ACC112 (cell line): ENCODE measurements at regions not wholly inside any gene's neighbourhood (a gene's known extent, or its start where the extent isn't known, plus 50 kb on each side); places are given as distances from the start of the nearest gene placed in this dataset.

Experiments
- H2AFZ ChIP-seq: fragments of 200-600 bp; sonication (generic); one replicate; pipeline ENCODE4 v1.6.0; 2017; ENCODE audit warnings: antibody characterized with exemption, low read length; ENCODE audit not compliant: unreplicated experiment
- H3K27ac ChIP-seq: fragments of 200-600 bp; sonication (generic); 2 replicates; pipeline ENCODE4 v1.5.1; 2014; ENCODE audit warnings: low read depth, mild to moderate bottlenecking, antibody characterized with exemption, low read length, moderate library complexity
- H3K27me3 ChIP-seq: fragments of 200-600 bp; sonication (generic); 2 replicates; pipeline ENCODE4 v1.6.1; 2014; ENCODE audit warnings: mild to moderate bottlenecking, antibody characterized with exemption, low read length, moderate library complexity, mixed read lengths; ENCODE audit not compliant: insufficient read depth
- H3K36me3 ChIP-seq: fragments of 200-600 bp; sonication (generic); 2 replicates; pipeline ENCODE4 v1.6.1; 2016; ENCODE audit warnings: mild to moderate bottlenecking, antibody characterized with exemption, low read length, moderate library complexity, mixed read lengths; ENCODE audit not compliant: insufficient read depth
- H3K4me1 ChIP-seq: fragments of 200-600 bp; sonication (generic); one replicate; pipeline ENCODE4 v1.6.1; 2016; ENCODE audit warnings: low read length, mixed read lengths; ENCODE audit not compliant: insufficient read depth, unreplicated experiment, control insufficient read depth
- H3K4me3 ChIP-seq: fragments of 200-600 bp; sonication (generic); 2 replicates; pipeline ENCODE4 v1.5.1; 2014; ENCODE audit warnings: mild to moderate bottlenecking, low read depth, low read length
- H3K79me2 ChIP-seq: fragments of 200-600 bp; sonication (generic); one replicate; pipeline ENCODE4 v1.6.0; 2016; ENCODE audit warnings: low read length; ENCODE audit not compliant: control insufficient read depth, unreplicated experiment, insufficient read depth

DNA sequence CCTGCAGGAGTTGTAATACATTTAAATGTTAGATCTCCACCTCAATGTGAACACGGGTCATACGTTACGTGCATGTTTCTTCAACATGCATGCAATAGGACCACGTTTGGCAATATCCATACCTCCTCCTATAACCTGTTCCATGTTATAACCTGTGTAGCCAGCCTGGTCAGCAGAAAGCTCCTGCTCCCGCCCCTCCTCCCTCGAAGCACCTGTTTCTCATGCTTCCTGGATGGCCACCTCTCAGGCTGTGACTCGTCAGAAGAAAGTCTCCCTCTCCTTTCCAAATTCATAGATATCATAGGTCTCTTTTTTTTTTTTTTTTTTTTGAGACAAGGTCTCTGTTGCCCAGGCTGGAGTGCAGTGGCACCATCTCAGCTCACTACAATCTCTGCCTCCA is 96.5 kb downstream of the HMX1 start:
- no peaks in the 10 kb centered on the region for H3K79me2 ChIP-seq
- no peak overlapping the region for H3K4me3 ChIP-seq
- no peak overlapping the region for H2AFZ ChIP-seq
- H3K27me3 ChIP-seq = no peaks in the 10 kb centered on the region
- no peak overlapping the region for H3K27ac ChIP-seq
- H3K4me1 ChIP-seq = no peaks in the 10 kb centered on the region
- no peaks in the 10 kb centered on the region for H3K36me3 ChIP-seq

DNA sequence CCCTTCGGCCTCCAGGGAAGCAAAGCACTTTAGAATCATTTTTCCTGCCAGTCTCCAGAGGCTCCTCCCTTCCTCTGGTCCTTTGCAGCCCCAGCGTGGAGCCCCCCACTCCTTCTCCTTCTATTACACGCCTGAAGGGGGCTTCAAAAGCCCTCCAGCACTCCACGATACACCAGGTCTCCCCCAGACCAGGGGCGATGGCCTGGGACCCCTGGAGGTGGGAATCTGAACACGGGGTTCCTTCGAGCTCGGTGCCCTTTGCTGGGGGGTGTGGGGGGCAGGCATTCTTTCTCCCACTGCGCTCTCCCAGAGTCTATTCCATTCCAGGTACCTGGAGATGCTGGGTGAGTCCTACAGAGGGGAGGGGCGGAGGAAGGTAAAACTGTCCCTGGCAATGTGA is 97.6 kb downstream of the HMX1 start:
- no peaks in the 10 kb centered on the region for H3K4me1 ChIP-seq
- no peaks in the 10 kb centered on the region for H3K27me3 ChIP-seq
- H3K27ac ChIP-seq = no peak overlapping the region
- no peaks in the 10 kb centered on the region for H3K79me2 ChIP-seq
- no peak overlapping the region for H2AFZ ChIP-seq
- no peaks in the 10 kb centered on the region for H3K36me3 ChIP-seq
- no peak overlapping the region for H3K4me3 ChIP-seq

DNA sequence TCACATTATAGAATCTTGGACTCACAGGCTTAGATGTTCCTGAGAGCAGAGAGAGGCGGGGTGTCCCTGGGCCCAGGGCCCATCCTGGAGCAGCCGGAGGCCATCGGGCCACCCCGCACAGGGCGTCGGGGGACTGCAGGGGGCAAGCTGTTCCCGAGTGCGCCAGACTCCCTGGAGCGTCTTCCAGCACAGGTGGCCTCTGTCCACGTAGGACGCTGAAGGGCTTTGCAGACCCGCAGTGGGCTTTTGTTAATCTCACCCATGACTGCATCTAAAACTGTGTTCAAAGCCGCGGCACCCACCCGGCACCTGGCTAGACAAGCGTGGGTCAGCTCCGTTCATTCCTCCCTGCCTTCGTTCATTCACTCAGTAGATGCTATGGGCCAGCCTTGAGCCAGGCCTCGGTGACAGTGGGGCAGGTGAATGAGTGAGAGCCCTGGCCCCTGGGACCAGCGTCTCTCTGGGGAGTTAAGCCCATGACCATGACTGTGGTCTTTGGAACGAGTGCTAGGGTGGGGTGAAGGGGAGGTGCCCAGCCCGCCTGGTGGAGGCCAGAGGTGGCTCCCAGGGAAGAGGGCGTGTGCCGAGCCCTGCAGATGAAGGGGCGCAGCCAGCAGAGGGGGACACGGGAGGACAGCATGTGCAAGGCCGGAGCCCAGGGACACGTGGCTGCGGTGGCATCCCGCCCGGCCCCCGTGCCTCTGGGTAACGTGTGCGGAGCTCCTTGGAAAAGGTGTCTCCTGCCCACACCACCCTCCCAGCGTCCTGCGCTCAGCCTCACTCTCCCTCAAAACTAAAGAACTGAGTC is 98.3 kb downstream of the HMX1 start:
- no peak overlapping the region for H3K27ac ChIP-seq
- H3K27me3 ChIP-seq = no peaks in the 10 kb centered on the region
- no peaks in the 10 kb centered on the region for H3K4me1 ChIP-seq
- H3K4me3 ChIP-seq = no peak overlapping the region
- H2AFZ ChIP-seq = no peak overlapping the region
- H3K79me2 ChIP-seq = no peaks in the 10 kb centered on the region
- H3K36me3 ChIP-seq = no peaks in the 10 kb centered on the region

DNA sequence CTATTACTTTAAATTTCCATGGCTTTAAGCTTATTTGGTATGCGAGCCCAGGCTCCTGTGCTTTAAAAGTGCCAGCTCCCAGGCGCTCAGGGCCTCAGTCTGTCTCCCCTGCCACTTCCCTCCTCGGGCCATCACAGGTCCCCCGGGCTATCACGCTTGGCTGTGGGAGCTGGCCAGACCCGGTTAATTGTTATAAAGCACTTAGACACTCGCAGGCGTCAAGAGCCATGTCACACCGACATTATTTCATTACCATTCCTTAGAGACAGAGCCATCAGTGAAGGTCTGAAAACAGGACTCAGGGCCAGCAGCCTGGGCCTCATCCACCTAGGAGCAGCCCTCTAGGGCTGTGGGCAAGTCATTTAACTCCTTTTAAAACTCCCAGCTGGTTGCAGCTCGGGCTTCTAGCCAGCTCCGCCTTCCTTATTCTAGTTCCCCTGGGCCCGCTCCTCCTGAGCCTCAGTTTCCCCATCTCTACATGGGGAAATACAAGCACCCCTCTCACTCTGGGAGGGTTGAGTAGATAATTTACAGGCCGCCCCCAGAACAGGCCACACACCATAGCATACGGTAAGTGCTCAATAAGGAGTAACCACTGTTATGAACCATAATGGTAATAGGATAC is 99.0 kb downstream of the HMX1 start:
- Histone ChIP-seq H3K27ac (no peak overlapping the region), H3K4me1 (no peaks in the 10 kb centered on the region), H2AFZ (no peak overlapping the region), H3K36me3 (no peaks in the 10 kb centered on the region), H3K79me2 (no peaks in the 10 kb centered on the region), H3K27me3 (no peaks in the 10 kb centered on the region), H3K4me3 (no peak overlapping the region)

DNA sequence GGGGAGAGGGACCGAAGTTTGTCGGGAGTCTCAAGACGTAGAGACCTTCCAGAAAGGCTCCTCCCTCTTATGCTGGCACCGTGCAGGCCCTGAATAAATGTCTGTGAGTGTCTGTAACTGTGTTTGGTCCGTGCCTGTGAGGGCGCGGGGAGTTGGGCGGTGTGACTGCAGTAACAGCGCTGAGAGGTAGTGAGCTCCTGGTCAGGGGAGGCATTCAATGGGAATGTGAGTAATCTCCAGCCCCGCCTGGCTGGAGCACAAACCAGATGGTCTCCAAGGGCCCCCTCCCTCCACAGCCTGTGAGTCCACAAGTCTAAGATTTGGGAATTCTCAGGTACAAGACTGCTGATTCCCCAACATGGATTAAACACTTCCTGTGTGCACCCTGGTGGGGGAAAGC is 100.0 kb downstream of the HMX1 start:
- H3K4me3 ChIP-seq = no peak overlapping the region
- H3K36me3 ChIP-seq = no peaks in the 10 kb centered on the region
- H3K27me3 ChIP-seq = no peaks in the 10 kb centered on the region
- H3K4me1 ChIP-seq = no peaks in the 10 kb centered on the region
- H2AFZ ChIP-seq = no peak overlapping the region
- no peak overlapping the region for H3K27ac ChIP-seq
- no peaks in the 10 kb centered on the region for H3K79me2 ChIP-seq

DNA sequence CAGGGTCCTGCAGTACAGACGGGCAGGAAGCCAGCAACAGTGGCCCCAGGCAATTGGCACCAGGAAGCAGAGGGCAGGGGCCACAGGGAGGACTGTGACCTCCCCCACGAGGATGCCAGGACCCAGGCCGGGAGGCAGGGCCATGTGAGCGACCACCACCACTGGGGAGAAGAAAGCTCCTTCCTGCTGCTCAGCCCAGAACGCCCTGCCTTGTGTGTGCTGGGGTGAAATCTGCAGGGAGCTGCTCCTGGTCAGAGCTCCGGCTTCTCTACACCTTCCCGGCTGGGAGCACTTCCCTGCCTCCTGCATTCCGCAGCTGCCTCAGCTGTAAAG is 100.4 kb downstream of the HMX1 start:
- Histone ChIP-seq H2AFZ (no peak overlapping the region), H3K27ac (no peak overlapping the region), H3K36me3 (no peaks in the 10 kb centered on the region), H3K79me2 (no peaks in the 10 kb centered on the region), H3K27me3 (no peaks in the 10 kb centered on the region), H3K4me1 (no peaks in the 10 kb centered on the region), H3K4me3 (no peak overlapping the region)

DNA sequence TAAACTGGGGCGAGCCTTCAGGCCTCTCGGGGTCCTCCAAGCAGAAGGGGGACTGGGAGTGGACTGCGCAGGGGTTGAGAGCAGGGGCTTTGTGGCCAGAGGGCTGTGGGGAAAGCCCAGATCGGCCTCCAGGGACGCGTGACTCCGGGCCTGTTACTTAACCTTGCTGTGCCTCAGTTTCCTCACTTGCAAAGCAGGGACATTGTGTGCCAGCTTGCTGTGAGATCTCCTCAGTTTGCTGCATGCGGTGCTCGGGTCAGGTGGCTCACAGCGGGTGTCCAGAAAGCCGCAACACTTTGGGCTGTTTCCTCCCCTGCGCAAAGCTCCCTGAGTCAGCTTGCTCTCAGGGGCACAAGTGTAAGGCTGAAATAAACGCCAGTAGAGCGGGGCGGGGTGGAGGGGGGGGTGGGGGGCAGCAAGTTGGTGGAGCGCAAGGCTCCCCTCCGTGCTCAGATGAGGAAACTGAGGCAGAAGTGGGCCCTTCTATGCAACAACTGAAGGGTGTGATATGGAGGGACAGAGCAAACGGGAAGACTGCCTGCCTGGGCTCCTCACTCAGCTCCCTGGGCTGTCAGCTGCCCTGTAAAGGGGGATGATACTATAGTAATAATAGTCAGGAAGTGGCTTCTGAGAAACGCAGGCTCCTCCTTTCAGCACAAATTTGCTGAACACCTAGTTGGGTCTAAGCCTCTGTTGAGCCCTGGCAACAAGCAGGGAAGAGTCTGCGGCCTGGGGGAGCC is 101.0 kb downstream of the HMX1 start:
- Histone ChIP-seq H3K4me1 (no peaks in the 10 kb centered on the region), H3K36me3 (no peaks in the 10 kb centered on the region), H2AFZ (no peak overlapping the region), H3K27ac (no peak overlapping the region), H3K79me2 (no peaks in the 10 kb centered on the region), H3K4me3 (no peak overlapping the region), H3K27me3 (no peaks in the 10 kb centered on the region)

DNA sequence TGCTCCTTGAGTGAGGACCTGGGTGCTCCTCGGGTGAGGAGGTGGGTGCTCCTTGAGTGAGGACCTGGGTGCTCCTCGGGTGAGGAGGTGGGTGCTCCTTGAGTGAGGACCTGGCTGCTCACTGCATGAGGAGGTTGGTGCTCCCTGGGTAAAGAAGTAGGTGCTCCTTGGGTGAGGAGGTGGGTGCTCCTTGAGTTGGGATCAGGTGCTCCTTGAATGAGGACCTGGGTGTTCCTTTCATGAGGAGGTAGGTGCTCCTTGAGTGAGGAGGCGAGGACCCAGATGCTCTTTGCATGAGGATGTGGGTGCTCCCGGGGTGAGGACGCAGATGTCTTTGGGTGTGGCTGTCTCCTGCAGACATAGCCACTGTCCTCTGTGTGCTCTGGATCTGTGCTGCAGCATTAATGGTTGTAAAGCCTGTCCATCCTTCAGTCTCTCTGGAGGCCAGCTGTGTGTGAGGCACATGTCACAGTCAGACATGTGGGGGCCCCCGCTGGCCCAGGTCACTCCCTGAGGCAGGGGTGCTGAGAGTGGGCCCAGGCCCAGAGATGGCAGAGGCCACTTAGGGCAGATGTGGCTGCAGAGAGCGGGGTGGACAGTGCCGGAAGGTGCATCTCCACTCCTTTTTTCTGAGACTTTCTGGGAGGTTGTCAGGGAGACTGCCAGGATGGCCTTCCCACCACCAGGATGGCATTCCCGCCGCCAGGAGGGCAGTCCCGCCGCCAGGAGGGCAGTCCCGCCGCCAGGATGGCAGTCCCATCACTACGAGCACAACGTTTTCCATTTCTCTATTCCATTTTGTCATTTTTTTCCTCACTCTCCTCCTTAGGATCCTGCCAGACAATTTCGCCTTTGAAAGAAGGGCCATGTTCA is 101.8 kb downstream of the HMX1 start:
- no peaks in the 10 kb centered on the region for H3K4me1 ChIP-seq
- H3K79me2 ChIP-seq = no peaks in the 10 kb centered on the region
- no peak overlapping the region for H3K4me3 ChIP-seq
- H3K36me3 ChIP-seq = no peaks in the 10 kb centered on the region
- no peak overlapping the region for H3K27ac ChIP-seq
- no peaks in the 10 kb centered on the region for H3K27me3 ChIP-seq
- no peak overlapping the region for H2AFZ ChIP-seq

DNA sequence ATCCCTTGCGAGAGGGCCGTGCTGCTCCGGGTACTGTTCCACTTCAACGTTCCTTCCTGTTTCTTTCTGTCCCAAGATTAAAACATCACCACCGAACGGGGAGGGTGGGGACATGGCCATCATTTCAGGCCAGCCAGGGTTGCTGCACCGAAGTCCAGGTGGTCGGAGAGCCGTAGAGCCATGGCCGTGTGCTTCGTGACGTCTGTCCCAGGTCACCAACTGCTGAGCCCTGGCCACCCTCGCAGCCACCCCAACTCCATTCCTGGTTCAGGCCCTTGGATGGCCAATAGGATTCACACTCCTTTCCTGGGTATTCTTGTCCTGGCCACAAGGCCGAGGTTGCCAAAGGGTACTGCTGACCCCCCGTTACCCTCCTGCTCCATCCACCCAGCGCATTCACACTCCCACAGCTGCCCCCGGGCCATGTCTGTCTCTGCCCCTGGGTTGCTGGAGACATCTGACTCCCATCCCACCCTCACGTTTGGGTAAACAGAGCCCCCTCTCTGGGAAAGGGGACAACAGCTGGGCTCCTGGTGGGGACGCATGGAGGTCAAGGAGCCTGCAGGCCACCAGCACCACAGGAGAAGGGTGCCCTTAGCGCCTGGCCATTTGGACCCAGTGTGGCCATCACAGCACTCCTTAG is 103.2 kb downstream of the HMX1 start:
- H3K27ac ChIP-seq = no peak overlapping the region
- H3K4me1 ChIP-seq = no peaks in the 10 kb centered on the region
- no peak overlapping the region for H3K4me3 ChIP-seq
- no peaks in the 10 kb centered on the region for H3K36me3 ChIP-seq
- no peak overlapping the region for H2AFZ ChIP-seq
- H3K27me3 ChIP-seq = no peaks in the 10 kb centered on the region
- no peaks in the 10 kb centered on the region for H3K79me2 ChIP-seq

DNA sequence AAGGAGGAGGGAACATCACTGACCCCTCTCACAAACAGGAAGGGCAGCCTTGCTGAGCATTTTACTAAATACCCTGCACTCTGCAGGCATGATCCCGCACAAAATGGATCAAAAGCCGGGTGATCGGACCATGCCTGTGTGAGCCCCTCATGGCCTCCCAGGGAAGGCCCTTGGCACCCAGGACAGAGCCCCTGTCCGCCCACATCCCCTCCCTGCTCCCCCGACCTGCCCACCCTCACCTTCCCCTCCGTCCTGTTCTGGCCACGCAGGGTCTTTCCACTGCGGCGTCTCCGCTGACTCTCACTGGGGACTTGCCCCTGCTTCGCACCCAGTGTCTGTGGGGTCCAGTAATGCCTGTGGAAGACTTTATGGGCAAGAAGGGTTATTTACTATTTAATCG is 105.0 kb downstream of the HMX1 start:
- no peak overlapping the region for H3K27ac ChIP-seq

More for the DNA sequence above, 105.0 kb downstream of the HMX1 start:
- no peak overlapping the region for H3K4me3 ChIP-seq
- no peak overlapping the region for H2AFZ ChIP-seq
- no peaks in the 10 kb centered on the region for H3K27me3 ChIP-seq
- H3K79me2 ChIP-seq = no peaks in the 10 kb centered on the region
- H3K4me1 ChIP-seq = no peaks in the 10 kb centered on the region
- H3K36me3 ChIP-seq = no peaks in the 10 kb centered on the region
